ENCODE measurements at regions not wholly inside any gene's neighbourhood (a gene's known extent, or its start where the extent isn't known, plus 50 kb on each side); places are given as distances from the start of the nearest gene placed in this dataset.
"Not testable (repeated sequence)": the region's sequence is repeated elsewhere in the genome, so short reads cannot be mapped to it uniquely, and the experiment has no call there.

DNA sequence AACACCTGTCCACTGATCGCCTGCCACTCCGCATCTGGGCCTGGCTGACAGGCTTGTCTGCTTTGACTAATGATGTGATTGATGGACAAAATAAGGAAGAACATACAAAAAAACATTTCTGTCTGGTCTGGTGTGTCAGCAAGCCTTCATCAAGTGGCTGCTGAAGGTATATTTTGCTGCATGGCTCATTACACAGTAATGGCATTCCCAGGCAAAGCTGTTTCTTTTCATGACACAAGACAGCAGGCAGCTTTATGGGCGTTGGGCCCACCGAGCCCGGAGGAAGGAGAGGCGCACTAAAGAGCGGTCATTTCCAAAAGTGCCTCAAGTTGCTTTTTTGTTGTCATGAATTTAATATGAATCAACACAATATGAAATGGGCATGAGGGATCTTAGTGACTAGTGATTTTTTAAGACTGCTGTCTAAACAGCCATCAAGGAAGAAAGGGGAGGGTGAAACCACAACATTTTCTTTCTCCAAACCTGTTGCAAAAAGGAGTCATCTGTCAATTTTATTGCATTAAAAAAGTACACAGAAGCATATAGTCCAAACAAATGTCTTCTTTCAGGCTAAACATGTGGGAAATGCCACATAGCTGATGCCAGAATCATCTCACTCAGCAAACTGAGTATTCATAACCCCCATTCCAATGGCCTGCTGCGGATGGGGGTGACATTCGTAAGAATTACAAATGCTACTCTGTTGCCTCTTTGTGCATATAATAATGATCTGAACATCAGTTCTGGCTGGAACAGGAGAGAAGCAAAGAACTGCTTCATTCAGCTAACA is 476.6 kb downstream of the ZNF536 start:
- Histone ChIP-seq H3K9me3 (ENCODE audit: low read depth) (no peaks in the 10 kb centered on the region), H3K36me3 (no peaks in the 10 kb centered on the region), H3K4me3 (no peak overlapping the region), H3K27me3 (peaks cover 7% of the 10 kb centered on the region), H3K27ac (no peak overlapping the region), H3K4me1 (ENCODE audit: low read depth) (no peaks in the 10 kb centered on the region)
- TF ChIP-seq, protein P1, sequence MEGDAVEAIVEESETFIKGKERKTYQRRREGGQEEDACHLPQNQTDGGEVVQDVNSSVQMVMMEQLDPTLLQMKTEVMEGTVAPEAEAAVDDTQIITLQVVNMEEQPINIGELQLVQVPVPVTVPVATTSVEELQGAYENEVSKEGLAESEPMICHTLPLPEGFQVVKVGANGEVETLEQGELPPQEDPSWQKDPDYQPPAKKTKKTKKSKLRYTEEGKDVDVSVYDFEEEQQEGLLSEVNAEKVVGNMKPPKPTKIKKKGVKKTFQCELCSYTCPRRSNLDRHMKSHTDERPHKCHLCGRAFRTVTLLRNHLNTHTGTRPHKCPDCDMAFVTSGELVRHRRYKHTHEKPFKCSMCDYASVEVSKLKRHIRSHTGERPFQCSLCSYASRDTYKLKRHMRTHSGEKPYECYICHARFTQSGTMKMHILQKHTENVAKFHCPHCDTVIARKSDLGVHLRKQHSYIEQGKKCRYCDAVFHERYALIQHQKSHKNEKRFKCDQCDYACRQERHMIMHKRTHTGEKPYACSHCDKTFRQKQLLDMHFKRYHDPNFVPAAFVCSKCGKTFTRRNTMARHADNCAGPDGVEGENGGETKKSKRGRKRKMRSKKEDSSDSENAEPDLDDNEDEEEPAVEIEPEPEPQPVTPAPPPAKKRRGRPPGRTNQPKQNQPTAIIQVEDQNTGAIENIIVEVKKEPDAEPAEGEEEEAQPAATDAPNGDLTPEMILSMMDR (IDR thresholded peaks at IDR 0.05; ENCODE audit: low read depth, low read length): no peak
- no peak for DNase-seq (ENCODE audit: low read depth in 1 of 2, low spot score in 1 of 2)

DNA sequence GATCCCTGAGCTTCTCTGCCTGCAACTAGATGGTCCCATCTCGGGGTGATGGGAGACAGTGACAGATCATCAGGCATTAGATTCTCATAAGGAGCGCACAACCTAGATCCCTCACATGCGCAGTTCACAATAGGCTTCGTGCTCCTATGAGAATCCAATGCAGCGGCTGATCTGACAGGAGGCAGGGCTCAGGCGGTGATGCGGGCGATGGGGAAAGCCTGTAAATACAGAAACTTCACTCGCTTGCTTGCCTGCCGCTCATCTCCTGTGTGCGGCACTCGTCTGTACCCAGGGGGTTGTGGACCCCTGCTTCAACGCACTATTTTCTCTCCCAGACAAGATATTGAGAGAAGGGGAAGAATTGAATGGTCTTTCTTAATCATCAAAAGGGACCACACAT is 473.9 kb downstream of the ZNF536 start:
- no peak overlapping the region for H3K4me3 ChIP-seq
- DNase-seq (ENCODE audit: low read depth in 1 of 2, low spot score in 1 of 2): no peak
- no peak overlapping the region for H3K27ac ChIP-seq
- no peaks in the 10 kb centered on the region for H3K9me3 ChIP-seq (ENCODE audit: low read depth)
- H3K4me1 ChIP-seq (ENCODE audit: low read depth): no peaks in the 10 kb centered on the region
- TF ChIP-seq, protein P1 (IDR thresholded peaks at IDR 0.05; ENCODE audit: low read depth, low read length): no peak
- no peaks in the 10 kb centered on the region for H3K27me3 ChIP-seq
- H3K36me3 ChIP-seq: no peaks in the 10 kb centered on the region

DNA sequence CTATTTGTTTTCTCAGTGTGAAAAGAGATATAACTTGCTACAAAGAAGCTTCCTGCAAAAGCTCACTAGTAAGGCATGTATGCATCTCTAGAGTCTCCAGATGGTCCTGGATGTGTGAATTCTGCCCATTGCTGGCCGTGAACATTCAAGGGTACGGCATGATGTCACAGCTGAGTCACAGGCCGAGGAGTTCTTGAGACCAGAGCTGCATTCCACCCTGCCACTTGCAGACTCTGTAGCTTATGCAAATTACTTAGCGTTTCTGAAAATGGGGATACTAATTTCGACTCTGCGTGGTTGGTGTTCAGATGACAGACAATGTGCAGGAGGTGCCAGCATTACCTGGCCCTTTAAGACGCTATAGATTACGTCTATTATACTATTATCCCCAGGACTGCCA is 470.7 kb downstream of the ZNF536 start:
- H3K4me1 ChIP-seq (ENCODE audit: low read depth): no peaks in the 10 kb centered on the region
- no peaks in the 10 kb centered on the region for H3K36me3 ChIP-seq
- no peak overlapping the region for H3K4me3 ChIP-seq
- H3K27me3 ChIP-seq: no peaks in the 10 kb centered on the region
- H3K27ac ChIP-seq: no peak overlapping the region
- TF ChIP-seq, protein P1 (IDR thresholded peaks at IDR 0.05; ENCODE audit: low read depth, low read length): no peak
- DNase-seq (ENCODE audit: low read depth in 1 of 2, low spot score in 1 of 2): no peak
- no peaks in the 10 kb centered on the region for H3K9me3 ChIP-seq (ENCODE audit: low read depth)

DNA sequence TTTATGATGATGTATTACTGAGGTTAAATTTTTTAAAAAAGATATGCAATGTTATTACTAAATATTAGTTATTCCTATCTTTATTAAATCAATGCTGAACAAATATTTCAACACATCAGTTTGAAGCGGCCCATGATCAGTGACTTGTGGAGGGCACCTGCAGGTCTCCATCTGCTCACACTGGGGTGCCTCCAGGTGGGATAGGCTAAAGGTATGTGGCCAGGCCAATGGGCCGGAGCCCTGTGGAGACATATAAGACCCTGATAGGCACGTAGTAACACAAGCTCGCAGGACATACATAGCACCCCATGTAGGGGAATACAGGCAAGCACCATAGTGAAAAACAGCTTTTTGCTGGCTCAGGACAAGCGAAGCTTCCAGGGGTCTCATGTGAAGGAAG is 469.8 kb downstream of the ZNF536 start:
- no peaks in the 10 kb centered on the region for H3K27me3 ChIP-seq
- no peak overlapping the region for H3K27ac ChIP-seq
- H3K36me3 ChIP-seq: no peaks in the 10 kb centered on the region
- no peaks in the 10 kb centered on the region for H3K4me1 ChIP-seq (ENCODE audit: low read depth)
- no peaks in the 10 kb centered on the region for H3K9me3 ChIP-seq (ENCODE audit: low read depth)
- TF ChIP-seq, protein P1 (IDR thresholded peaks at IDR 0.05; ENCODE audit: low read depth, low read length): no peak
- no peak for DNase-seq (ENCODE audit: low read depth in 1 of 2, low spot score in 1 of 2)
- H3K4me3 ChIP-seq: no peak overlapping the region

DNA sequence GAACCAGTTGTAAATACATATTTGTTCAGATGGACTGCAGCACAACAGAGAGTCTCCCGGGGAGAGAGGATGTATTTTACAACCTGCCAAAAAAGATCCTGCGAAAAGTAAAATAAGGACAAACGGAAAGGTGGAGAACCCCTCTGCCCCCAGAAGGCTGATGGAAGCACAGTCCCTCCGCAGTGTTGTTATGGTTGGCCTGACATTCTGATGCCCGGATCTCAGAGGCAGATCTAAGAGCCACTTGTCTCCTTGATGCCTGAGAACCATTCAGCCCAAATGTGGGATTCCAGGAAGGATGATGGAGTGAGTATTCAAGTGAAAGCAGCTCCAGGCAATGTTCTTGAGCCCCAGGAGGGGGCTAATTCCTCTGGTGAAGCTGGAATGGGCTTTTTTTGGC is 458.7 kb downstream of the ZNF536 start:
- Histone ChIP-seq H3K27me3 (no peaks in the 10 kb centered on the region), H3K4me3 (no peak overlapping the region), H3K27ac (no peak overlapping the region), H3K9me3 (ENCODE audit: low read depth) (no peaks in the 10 kb centered on the region), H3K36me3 (no peaks in the 10 kb centered on the region), H3K4me1 (ENCODE audit: low read depth) (no peaks in the 10 kb centered on the region)
- DNase-seq (ENCODE audit: low read depth in 1 of 2, low spot score in 1 of 2): no peak
- TF ChIP-seq, protein P1 (IDR thresholded peaks at IDR 0.05; ENCODE audit: low read depth, low read length): no peak

DNA sequence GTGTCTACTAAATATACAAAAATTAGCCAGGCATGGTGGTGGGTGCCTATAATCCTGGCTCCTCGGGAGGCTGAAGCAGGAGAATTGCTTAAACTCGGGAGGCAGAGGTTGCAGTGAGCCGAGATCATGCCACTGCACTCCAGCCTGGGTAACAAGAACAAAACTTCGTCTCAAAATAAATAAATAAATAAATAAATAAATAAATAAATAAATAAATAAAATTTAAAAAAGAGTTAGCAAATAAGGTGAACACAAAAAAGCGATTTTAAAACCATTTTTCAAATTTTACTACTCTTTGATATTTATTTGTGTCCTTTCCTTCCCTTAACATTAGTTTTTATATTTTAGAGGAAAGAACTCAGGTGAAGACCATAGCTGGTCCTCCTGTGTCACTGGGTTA is 453.3 kb downstream of the ZNF536 start:
- not testable (repeated sequence) for H3K36me3 ChIP-seq; H3K27ac ChIP-seq; H3K4me3 ChIP-seq; H3K4me1 ChIP-seq (ENCODE audit: low read depth); DNase-seq (ENCODE audit: low read depth in 1 of 2, low spot score in 1 of 2); H3K27me3 ChIP-seq; H3K9me3 ChIP-seq (ENCODE audit: low read depth)
